NCI-H187 treated with DMSO at 0.1 percent for 48 hours (cell line): ENCODE measurements at regions not wholly inside any gene's neighbourhood (a gene's known extent, or its start where the extent isn't known, plus 50 kb on each side); places are given as distances from the start of the nearest gene placed in this dataset.
"Not testable (repeated sequence)": the region's sequence is repeated elsewhere in the genome, so short reads cannot be mapped to it uniquely, and the experiment has no call there.

Experiments
- DNase-seq: peaks from one replicate; lab custom pipeline; 2025; lab: John Stamatoyannopoulos, UW

DNA sequence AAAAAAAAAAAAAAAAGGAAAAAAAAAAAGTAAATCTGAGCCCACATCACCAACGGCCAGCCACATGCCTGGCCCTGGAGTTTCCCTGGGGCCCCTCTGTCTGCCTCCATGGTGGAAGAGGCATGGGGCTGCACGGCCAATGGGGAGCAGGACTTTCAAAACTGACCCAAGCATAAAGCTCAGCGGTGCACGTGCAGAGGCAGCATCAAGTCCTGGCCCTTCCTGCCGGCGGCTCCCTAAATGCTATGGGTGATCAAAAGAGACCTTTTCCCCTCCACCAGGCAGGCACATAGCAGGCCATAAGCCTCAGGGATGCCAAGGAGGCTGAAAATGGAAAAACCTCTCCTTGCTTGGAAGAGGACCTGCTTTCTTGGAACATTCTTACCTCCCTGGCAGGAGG is 94.3 kb downstream of the OAT start:
- no peak for DNase-seq

DNA sequence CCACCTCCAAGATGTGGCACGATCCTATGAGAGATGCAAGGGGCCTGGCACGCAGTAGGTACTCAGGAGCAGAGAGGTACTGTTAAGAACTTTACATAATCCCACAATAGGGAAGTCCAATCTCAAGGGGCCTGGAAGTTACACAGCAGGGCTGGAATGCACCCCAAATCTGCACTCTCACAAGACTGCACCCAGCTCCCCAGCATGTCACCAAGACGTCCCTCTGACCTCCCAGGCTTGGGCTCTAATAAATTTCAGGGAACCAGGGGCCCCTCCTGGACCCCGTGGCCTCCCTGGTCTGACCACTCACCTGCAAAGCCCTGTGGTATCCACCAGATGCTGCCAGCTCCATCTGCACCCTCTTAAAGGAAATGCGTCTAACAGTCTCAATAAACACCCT is 94.9 kb downstream of the OAT start:
- no peak for DNase-seq

DNA sequence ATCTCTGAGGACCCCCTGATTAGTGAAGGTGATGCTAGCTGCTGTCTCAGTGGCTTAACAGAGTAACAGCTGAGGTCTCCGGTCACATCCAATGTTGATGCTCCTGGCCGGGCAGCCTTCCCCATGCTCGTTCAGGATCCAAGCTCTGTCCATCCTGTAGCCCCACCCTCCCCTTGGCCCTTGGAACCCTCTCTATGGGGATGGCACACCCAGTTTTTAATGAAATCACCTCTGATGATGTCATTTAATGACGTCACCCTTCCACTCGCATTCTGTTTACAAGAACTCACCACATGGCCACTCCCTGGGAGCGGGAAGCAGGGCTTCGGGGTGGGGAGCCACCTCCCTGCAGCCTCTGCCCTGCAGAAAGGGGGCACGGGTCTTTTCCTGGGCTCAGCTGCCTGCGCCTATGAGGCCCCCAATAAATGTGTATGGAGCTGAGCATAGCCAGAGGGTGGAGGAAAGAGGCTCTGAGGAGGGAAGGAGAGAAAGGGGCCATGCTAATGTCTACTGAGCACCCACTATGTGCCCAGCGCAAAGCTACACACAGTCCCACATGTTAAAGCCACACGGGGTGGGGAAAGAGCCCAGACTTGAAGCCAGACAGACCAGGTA is 95.5 kb downstream of the OAT start:
- no peak for DNase-seq

DNA sequence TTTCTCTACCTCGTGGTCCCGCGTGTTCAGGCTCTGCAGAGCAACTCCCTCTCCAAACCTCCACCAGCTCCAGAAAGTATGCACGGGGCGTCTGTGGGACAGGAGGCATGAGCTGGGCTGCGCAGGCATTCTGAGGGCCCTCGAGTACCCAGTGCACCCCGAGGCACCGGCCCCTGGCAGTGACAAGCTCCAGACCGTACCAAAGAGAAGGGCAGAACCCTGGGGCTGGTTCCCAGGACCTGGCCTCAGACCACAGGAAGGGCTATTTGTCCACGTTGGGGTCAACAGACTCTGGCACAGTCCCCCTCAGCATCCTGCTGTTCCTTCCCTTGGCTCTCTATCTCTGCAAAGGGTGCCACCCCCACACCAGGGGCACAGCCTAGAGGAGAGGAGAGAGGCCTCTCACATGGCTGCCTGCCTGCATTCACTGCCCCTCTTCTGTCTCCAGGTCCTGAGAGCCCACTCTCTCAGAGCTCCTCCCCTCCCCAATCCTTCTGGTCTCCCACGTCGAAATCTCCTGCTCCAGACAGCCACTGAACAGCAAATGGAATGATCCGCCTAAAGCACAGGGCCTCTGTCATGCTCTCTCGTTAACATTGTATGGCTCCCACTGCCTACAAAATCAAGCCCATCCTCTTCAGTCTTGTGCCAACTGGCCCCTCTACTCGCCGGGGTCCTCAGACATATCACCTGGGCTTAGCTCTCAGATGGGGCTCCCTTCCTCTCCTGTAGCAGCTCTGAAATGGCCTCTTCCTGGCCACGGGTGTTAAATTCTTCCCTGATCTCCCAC is 96.3 kb downstream of the OAT start:
- no peak for DNase-seq

DNA sequence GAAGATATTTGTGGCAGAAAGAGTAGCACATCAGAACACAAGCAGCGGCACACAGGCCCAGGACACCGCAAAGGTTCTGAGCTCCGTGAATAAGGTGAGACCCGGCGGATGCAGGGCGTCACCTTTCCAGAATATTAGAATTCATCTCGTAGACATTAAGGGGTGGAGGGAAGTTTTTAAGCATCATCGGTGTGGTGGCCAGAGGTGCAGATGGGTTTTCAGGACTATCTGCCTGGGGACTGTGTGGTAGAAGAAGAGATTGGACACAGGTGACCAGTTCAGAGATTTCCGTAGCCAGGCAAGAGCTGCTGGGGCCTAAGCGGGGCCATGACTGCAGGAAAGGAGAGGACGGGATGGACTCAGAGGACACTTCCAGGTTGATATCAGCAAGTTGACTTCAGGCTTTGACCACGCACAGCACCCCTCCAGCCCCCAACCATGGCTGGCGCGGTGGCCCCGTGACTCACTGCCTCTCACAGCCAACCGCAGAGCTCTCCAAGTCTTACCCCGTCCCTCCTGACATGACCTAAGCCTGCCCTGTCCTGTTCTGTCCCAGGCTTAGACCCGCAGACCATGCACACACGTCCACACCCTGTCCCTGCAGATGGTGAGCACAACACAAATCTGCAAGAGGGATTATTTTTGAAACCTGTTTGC is 97.2 kb downstream of the OAT start:
- DNase-seq = no peak

DNA sequence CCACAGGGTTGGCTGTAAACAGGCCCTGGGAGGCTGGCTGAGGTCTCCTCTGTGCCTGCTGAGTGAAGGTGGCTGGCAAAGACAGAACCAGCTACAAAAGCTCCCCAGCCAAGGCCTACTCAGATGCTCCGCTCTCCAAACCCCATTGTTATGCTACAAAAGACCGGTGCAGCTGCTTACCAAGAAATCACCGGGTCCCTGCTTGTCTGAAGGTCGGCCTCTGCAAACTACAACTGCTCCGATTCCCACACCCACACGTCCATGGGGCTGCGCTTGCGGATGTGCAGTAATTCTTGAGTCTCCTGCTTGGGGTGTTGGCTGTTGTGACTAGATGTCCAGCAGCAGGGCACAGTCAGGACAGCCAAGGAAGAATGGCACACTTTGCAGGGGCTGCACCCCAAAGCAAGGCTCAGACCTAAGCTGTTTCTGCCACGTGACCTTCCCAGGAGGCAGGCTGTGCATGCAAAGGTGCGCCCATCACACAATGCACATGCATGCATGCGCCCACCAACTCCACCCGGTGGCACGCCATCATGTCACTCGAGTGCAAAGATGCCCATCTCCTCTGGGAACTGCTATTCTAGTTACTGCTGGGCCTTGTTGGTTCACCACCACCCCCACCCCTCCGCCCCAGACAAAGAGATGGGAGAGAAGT is 97.8 kb downstream of the OAT start:
- no peak for DNase-seq

DNA sequence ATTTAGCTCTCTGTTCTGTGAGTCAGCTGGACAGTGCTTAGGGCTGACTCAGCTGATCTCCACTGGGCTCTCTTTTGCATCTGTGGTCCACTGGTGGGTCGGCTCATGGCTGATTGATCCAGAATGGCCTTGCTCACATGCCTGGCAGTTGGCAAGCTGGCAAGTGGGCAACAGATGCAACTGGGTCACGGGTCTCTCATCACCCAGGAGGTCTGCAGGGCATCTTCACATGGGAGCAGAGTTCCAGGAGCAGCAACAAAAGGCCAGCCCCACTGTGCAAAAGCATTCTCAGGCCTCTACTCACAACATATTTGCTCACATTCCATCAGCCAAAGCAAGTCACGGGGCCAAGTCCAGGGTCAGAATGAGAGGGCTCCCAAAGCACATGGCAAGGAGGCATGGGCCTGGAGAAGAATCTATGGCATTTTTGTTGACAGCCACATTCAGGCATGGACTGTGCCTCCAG is 98.8 kb downstream of the OAT start:
- DNase-seq = no peak

DNA sequence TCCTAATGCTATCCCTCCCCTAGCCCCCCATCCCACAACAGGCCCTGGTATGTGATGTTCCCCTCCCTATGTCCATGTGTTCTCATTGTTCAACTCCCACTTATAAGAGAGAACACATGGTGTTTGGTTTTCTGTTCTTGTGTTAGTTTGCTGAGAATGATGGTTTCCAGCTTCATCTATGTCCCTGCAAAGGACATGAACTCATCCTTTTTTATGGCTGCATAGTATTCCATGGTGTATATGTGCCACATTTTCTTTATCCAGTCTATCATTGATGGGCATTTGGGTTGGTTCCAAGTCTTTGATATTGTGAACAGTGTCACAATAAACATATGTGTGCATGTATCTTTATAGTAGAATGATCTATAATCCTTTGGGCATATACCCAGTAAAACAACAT is 99.2 kb downstream of the OAT start:
- DNase-seq = not testable (repeated sequence)

DNA sequence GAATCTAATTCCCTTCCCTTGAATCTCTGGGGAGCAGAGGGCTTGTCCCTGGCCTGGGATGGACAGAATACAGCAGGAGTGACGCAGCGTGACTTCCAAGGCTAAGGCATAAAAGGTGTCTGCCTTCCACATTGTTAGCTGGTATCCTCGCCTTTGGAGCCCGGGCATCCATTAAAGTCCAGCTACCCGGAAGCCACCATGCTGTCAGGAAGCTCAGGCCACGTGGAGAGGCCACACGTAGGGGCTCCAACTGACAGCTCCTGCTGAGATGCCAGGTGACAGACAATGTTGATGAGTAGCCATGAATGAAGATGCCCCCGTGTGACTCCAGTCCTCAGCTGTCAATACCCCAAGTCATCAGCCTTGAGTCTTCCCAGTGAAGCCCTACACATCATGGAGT is 99.9 kb downstream of the OAT start:
- DNase-seq = no peak

DNA sequence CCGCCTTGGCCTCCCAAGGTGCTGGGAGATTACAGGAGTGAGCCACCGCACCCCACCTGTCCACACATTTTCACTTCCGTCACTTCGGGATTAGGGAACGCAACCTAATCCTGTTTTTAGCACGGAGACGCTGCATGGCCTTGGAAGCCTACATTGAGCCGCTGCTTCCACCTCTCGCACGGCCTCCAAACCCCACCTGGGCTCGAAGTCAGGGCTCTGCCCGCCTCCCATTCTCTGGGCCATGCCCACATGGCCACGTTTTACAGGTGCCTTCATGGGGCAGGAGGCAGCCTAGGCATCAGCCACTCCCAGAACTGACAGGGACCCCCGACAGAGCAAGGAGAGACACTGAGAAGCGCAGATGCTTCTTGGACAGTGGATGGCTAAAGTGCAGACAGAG is 100.6 kb downstream of the OAT start:
- no peak for DNase-seq

DNA sequence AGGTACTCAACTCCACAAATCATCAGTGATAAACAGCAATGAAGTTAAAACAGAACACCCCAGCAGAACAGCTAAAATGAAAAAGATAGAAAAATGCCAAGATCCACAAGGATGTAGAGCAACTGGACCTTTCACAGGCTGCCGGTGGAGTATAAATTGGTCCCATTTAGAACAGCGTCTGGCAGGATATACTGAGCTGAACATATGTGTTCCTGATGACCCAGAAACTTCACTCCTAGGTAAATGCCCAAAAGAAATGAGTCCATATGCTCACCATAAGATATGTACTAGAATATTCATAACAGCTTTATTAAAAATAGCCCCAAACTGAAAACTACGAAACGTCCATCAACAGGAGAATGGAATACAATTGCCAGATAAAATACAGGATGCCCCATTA is 102.4 kb downstream of the OAT start:
- no peak for DNase-seq

DNA sequence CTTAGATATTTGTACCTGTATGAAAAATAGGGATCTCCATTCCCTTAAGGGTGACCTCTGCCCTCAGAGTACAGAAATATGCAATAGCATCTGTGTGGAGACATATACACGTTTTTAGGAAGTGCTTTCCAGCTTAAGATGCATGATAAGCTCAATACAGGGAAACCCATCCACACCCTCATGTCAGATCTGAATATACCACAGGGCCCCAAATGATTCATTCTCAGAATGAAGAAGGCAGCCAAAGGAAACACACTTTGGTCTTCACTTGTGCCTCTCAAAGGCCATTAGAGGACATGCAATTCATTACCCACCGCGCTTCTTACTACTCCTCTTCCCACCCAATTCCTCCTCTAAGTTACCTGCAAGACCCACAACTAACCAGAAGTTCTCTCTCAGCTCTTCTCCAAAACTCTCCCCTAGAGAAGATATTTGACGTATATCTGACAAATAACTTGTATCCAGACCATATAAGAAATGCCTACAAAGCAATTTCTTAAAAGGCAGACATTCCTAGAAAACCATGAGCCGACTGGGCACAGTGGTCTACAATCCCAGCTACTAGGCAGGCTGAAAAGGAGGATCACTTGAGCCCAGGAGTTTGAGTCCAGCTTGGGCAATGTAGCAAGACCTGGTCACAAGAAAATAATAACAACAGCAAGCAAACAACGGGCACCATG is 103.0 kb downstream of the OAT start:
- no peak for DNase-seq

DNA sequence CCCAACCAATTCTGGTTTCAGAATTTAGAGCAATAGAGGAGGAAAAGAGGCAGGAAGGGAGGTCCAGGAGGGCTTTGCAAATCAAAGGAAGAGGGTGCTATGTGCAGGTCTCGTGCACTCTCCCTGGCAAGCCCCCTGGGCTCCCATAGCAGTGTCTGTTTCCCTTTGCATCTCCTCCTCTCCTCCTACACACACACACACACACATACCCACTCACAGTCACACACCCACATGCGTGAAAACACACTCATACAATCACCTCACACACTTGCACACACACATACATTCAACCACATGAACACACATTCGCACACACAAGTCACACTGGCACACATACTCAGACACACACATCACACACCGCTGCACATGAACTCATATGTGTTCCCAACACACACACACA is 105.3 kb downstream of the OAT start:
- DNase-seq = no peak

DNA sequence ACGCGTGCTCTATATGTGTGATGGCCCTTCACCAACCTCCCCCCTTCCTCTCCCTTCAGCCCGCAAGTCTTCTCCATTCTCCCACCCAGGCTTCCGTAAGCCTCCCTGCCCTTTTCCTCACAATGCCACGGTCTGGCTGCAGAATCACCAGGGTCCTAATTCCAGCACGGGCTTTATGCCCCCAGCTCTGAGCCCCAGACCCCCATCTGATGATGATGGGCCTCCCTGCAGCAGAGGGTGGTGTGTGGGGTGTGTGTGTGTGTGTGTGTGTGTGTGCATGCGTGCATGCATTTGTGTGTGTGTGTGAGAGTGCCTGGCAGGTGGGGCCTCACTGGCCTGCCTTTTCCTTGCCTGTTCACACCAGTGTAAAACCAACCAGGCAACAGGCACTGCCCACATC is 109.9 kb downstream of the OAT start:
- DNase-seq = no peak

DNA sequence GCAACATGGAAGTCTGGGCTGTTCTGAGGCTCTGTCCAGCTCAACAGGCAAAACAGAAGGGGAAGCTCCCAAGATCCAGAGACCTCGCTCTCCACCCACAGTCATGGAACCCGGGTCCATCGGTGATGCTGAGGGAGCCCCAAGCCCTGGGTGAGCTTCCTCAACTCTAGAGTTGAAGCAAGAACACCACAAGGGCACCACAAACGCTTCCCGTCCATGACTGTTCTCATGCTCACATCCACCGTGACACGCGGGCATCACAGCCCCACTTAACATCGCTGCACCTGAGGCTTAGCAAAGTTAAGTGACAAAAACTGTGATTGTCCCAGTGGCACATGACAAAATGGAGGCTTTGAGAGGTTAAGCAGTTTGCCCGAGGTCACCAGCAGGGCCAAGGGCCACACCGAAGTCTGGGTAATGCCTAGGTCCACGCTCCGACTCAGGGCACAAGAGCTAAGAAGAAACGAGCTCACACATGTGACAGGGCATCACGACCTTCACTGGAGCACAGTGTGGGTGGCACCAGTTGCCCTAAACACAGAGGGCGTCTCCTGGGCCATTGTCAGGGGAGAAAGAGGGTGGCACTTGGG is 110.6 kb downstream of the OAT start:
- no peak for DNase-seq

DNA sequence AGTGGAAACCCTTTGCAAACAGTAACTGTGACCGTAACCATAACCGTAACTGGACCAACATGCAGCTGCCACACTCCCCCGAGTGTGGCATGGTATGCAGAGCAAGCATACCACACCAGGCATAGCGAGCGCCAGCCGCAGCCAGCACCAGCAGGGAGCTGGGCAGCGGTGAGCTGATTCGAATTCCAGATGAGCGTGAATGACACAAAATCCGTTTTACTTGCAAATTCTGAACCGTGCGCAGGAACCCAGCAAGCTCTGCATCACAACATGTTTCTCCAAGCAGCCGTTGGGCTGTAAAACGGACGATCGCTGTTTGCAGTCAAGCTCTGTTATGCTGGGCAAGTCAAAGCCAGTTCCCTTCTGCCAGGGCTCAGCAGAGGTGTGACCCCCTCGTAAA is 111.1 kb downstream of the OAT start:
- DNase-seq = no peak

DNA sequence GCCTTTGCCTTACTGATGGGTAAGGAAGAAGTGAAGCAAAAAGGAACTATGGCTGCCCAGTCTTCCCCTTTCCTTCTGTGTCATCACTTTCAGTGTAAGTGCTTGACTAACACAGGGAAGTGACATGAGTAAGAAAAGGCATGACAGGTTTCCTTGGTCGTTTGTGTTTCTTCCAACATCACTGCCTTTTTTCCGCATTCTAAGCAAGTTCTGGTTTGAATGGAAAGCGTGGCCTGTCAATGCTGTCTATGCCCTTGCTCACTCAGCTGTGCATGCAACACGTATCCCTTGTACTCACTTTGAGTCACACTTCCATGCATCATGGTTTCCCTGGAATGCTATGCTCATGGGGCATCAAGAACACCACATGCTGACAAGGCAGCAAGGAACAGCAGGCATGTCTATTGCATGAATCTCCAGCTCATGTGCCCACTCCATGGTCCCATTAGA is 111.8 kb downstream of the OAT start:
- DNase-seq = no peak

DNA sequence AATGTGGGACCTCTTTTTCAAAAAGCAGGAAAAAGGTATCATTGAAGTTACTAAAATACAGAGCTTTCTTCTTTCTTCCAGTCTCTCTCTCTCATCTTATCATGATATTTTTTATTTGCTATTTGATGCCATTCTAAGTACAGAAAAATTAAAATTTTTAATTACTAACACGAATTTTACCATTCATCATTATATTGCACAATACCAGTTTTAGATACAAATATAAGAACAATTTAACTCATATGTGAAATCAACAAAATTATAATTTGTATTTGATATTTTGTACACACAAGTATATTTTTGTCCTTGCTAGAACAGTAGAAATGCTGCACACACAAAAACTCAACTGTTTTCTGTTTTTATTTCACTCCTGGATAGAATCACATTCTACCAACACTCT is 112.2 kb downstream of the OAT start:
- DNase-seq = no peak

DNA sequence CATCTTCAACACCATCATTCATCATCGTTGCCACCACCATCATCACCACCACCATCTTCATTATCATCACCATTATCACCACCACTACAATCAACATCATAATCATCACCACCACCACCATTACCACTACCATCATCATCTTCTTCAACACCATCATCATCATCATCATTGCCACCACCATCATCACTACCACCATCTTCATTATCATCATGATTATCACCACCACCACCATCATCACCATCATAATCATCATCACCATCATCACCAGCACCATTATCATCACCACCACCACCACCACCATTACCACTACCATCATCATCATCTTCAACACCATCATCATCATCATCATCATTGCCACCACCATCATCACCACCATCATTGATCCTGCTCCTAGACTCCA is 112.7 kb downstream of the OAT start:
- no peak for DNase-seq

DNA sequence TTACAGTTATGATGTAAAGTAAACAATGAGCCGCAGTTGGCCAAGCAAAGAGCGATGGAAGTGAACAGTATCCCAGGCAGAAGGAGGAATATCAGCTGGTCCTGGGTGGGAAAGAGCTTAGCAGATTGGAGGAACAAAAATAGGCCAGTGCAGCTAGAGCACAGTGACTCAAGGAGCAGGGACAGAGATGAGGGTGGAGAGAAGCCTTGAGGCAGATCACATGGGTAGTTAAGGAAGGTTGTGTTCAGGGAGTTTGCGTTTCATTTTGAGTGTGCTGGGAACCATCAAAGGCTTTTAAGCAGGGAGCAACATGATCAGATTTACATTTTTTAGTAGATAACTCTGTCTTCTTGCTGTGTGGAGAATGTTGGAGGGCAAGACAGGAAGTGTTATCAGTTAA is 113.6 kb downstream of the OAT start:
- no peak for DNase-seq

DNA sequence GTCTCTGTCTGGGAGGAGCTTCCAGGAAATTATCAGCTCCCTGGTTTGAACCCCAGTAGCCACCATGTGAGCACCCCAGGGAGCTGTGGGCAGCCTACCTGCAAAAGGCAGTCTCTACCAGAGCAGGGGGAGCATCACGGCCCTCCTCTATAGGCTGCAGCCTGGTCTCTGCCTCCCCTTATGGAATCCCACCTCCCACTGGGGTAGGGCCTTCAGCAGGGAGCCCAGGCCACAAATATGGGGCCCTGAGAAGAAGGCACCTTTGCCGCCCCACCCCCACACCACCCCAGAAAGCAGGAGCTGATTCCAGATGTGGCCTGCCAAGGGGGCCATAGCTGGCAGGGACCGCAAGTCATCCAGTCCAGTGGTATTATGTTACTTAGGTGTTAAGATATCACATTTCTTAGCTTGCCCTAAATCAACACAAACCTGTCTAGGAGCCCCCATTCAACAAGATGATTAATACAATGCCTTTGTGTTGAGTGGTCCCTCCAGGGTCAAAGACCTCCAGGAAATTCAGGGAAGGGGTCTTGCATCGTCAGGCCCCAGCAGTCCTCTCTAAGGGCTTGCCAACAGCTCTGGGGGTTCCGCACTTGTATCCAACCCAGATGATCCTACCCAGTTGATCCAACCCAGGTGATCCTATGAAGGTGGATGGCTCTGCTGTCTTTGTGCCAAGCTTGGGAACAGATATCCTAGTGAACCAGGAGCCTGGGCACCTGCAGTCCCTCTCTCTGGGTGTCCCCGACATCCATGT is 114.9 kb downstream of the OAT start:
- no peak for DNase-seq
